ENCODE measurements at regions not wholly inside any gene's neighbourhood (a gene's known extent, or its start where the extent isn't known, plus 50 kb on each side); places are given as distances from the start of the nearest gene placed in this dataset.

GRCh38 chr3:152756807-152757206, 78.1 kb upstream of the P2RY1 start:
- TF ChIP-seq CTCF (IDR thresholded peaks at IDR 0.05) (no peak), POLR2A (IDR thresholded peaks at IDR 0.05) (no peak), EP300 (IDR thresholded peaks at IDR 0.05) (no peak)
